DOHH2 (cell line): ENCODE measurements at regions not wholly inside any gene's neighbourhood (a gene's known extent, or its start where the extent isn't known, plus 50 kb on each side); places are given as distances from the start of the nearest gene placed in this dataset.

Experiments
- CTCF ChIP-seq: fragments of 200-600 bp; sonication (generic); IDR thresholded peaks from one replicate; pipeline ENCODE4 v1.5.1; 2014; ENCODE audit warnings: antibody characterized with exemption, mild to moderate bottlenecking, low read depth, low read length; ENCODE audit not compliant: poor library complexity, severe bottlenecking
- EZH2phosphoT487 ChIP-seq: fragments of 200-600 bp; sonication (generic); IDR thresholded peaks from 2 replicates; pipeline ENCODE4 v1.6.1; 2017; ENCODE audit warnings: borderline replicate concordance, mild to moderate bottlenecking, antibody characterized with exemption, low read length, moderate library complexity, mixed read lengths

DNA sequence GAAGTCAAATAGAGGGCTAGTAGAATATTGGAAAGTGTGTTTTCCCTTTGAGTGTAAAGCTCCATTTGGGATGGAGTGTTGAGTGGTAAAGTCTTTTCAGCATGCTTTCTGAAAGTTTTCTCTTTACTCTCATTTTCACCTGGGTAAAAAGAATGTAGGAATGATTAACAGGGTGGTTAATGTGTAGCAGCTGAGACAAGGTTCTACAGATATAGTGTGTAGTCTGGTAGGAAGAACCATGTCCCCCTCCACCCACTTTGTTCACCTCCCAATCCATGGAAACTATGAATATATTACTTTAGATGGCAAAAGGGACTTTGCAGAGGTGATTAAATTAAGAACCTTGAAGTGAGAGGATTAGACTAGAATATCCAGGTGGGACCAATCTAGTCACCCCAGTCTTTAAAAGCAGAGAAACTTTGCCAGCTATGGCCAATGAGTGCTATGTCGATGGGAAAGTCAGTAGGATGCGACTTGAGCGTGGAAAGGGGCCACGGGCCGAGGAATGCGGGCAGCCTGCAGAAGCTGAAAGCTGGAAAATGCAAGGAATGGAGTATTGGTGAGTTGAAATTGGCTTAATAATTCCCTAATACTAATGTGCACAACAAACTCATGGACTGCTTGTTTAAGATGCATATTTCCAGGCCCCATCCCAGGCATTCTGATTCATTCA is 166.3 kb upstream of the AHR start:
- TF ChIP-seq CTCF (no peak), EZH2phosphoT487 (no peak)
